ENCODE measurements at regions not wholly inside any gene's neighbourhood (a gene's known extent, or its start where the extent isn't known, plus 50 kb on each side); places are given as distances from the start of the nearest gene placed in this dataset.
A peak's percentile ranks its signal among the peaks of the same experiment; 100 is the strongest.

DNA sequence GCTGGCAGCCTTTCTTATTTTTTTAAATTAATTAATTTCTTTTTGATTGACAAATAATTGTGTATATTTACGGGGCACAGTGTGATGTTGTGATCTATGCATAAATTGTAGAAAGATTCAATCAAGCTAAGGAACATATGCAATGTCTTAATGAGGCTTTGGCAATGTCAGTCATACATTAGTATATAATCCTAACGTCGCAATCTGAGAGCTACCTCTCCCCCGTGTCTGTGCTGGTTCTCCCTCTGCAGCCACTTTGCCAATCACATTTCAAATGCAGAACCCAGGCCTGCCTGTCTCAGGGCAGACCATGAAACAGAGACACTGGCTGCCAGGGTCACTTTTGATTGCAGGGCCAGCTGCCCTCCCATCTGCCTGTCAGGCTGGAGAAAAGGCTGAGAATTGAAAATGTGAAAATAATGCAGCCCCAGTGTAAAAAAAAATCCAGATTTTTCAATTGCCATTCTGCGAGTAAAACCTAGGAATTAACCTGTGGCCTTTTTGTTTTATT is 56.3 kb downstream of the SLC24A2 start:
- intact Hi-C loops (cut with DNase I) = no loop called here
- peak in 3 of 10 donors; percentile 31 to 79 (median 70) for DNase-seq

DNA sequence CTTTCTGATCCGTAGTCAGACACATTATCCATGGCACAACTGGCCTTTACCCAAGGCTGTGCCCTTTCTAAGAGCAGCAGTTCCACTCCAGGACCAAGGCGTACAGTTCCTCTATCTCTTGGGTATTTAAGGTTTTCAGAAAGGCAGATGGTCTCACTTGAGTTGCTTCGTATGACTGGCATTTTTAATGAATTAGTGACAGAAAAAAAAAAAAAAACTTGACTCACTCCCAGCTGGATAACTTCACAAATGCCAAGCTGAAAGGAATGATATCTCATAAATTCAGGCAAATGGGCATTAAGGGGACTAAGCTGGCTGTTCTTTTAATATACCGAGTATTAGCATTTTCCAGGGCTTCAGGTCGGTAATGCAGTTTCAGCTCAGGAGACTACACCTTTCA is 60.7 kb downstream of the SLC24A2 start:
- DNase-seq = no peak
- intact Hi-C loops (cut with DNase I) = no loop called here

DNA sequence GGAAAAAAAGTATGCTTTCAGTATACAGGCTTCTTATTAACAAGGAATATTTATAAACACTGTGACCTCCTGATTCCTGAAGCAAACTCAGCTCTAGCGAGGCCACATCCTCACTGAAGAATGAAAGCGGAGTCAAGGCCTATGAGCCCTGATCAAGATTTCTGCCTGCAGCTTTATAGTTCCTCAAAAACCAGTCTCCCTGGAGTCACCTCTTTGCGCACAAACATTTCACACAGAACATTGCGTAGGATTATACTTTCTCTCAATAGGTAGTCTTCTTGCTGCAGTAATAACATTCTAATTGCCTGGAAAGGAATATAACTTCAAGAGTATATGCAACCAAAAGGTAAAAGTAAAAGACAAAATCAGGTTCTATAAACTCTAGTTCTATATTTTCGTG is 62.9 kb downstream of the SLC24A2 start:
- no peak for DNase-seq
- intact Hi-C loops (cut with DNase I) = no loop called here

DNA sequence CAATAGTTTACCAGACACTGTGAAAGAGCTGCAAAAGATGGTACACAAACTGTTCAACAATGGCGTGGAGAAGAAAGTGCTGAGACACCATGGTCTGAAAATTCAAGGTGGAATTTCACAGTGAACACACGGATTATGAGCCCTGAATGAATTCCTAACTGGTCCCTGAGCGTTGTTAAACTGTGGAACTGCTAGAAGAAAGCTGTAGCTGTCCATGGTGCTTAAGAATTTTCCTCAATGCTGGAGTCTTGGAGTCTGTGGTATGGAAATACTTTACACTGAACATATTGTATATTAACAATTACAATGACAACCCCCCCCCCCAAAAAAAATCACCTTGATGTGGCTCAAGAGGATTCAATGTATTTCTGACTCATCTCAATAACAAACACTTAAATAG is 68.5 kb downstream of the SLC24A2 start:
- intact Hi-C loops (cut with DNase I) = no loop called here
- no peak for DNase-seq

DNA sequence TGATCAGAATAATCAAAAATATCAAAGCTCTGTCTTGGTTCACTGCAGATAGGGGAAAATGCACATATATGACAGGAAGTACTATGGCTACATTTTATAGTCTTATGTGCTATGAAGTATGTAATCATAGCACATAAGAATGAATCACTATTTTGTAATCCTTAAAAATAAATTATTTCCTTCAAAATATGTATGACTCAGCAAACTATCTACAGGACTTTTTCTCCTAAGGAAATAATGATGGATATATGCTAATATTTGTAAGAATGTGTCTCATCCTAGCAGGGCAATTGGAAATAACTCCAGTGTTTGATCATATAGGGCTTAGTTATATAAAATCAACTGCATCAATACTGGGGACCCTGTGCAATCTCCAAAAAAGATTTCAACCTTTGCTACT is 85.1 kb downstream of the SLC24A2 start:
- DNase-seq = no peak
- intact Hi-C loops (cut with DNase I) = loop anchor here (5.0 kb wide), 1 partner anchor 84 kb away; the partner anchor contains the start of gene SLC24A2

DNA sequence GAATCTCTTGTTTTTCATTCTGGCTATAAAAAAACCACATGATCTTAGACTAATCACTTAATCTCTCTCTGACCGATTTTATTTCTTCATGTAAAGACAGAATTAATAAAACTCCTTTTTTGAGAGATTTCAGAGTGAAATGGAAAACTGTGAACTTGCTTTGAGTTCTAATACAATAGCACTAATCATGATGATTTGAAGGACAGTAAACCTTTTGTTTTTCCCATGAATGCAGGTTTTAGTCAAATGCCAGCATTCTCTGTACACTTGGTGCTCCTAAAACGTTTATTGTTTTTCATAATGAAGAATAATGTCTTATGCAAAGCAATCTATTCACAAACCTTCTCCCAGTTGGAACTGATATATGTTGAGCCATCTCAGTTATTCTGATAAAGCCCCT is 86.8 kb downstream of the SLC24A2 start:
- intact Hi-C loops (cut with DNase I) = loop anchor here (5.0 kb wide), 1 partner anchor 85 kb away; the partner anchor contains the start of gene SLC24A2
- no peak for DNase-seq

DNA sequence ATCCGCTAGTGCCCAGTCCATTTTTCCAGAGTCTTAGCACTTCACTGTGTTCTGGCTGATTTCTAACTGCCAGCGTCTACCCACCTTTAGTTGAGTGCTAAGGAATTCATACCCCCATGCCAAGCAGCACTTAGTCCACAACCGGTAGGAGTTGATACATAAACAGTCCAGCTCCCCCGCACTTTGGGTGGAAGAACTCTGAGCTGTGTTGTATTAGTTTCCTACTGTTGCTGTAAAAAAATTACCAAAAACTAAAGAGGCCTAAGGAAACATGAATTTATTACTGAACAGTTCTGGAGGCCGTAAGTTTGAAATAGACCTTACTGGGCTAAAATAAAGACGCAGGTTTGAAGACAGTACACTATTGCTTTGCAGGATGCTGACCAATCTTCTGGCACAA is 87.6 kb downstream of the SLC24A2 start:
- intact Hi-C loops (cut with DNase I) = loop anchor here (5.0 kb wide), 1 partner anchor 86 kb away; the partner anchor contains the start of gene SLC24A2
- DNase-seq = peak in 3 of 10 donors; percentile 13 to 58 (median 19)

DNA sequence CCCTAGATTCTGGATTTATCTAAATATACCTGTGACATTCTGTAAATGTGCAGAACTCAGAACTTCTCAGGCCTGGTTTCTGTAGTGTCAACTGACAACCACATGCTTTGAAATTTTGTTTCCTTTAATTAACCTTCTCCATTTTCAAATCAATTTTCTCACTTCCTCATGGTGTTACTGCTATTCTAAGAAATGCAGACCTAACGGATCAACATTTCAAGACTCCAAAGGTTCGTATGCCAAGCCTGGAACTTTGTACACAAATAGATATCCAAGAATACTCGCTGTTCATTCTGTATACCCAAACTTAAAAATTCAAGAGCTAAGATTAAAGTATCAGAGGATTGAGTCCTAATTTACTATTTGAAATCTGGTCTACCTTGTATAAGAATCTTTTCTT is 88.1 kb downstream of the SLC24A2 start:
- intact Hi-C loops (cut with DNase I) = loop anchor here (5.0 kb wide), 1 partner anchor 87 kb away; the partner anchor contains the start of gene SLC24A2
- no peak for DNase-seq

DNA sequence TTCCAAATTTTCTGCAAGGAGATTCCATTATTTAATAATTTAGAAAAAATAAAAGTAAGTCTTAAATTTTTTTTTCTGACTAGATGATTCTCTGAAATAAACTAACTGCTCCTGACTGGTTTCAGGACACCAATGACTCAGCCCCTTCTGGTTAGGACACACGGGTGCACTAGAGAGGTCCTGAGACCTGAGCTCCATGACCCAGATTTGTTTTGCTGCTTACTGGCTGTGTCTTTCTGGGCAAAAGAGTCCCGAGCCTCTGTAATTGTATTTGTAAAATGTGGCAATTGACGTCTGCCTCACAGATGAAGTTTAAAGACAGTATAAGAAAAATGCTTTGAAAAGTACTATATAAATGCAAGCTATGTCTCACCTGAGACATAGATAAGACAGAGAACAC is 89.1 kb downstream of the SLC24A2 start:
- DNase-seq = no peak
- intact Hi-C loops (cut with DNase I) = loop anchor here (5.0 to 10.0 kb wide), 2 partner anchors 88 to 205 kb away; partner anchors contain the start of gene SLC24A2

DNA sequence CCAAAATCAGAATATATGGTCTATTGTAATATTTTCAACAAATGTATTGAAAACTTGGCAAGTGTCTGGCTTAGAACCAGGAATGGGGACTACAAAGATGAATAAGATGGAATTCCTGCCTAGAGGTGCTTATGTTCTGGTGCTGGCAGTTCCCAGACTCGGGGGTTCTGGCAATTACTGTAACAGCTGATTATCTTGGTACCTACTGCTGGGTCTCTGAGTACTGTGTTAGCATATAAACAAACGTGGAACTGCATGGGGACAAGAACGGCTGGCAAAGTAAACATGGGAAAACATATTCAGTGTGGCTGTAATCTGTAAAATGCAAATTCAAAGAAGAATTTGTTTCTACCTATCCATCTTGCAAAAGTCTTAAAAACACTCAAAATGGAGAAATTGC is 89.9 kb downstream of the SLC24A2 start:
- DNase-seq = no peak
- intact Hi-C loops (cut with DNase I) = loop anchor here (10.0 kb wide), 1 partner anchor 204 kb away; no protein-coding TSS in a partner anchor

DNA sequence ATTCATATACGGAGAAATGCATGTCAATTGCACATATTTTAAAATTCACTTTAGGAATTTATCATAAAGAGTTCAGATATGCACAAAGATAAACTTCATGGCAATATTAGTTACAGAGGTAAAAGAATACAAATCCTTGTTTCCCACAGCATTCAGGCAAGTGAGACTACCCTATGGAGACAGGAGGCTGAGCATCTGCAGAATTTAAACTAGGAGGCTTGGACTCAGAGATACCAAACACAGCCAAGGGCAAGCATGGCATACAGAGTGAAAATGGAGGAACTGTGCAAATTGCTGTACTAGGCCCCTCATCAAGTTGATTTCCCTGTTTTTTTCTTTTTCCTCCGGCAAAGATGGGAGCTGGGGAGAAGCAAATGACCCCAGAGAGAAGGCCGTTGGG is 94.2 kb downstream of the SLC24A2 start:
- intact Hi-C loops (cut with DNase I) = loop anchor here (10.0 kb wide), 1 partner anchor 200 kb away; no protein-coding TSS in a partner anchor
- DNase-seq = no peak

DNA sequence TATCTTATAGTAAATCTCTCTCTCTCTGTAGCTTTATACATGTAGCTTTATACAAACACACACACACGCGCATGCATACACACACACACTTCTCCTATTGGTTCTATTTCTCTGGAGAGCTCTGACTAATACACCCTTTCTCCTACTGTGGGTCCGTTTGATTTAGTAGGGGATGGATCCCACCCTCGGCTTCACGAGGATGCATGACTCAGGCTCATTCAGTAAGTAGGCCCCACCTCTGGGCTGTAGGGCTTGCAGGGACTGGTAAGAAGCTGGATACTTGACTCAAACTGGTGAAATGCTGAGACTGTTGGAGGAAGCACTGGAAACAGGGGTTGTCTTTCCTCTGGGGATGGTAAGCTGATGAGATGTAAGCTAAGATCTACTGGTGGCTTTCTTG is 98.7 kb downstream of the SLC24A2 start:
- intact Hi-C loops (cut with DNase I) = loop anchor here (10.0 kb wide), 1 partner anchor 195 kb away; no protein-coding TSS in a partner anchor
- no peak for DNase-seq

DNA sequence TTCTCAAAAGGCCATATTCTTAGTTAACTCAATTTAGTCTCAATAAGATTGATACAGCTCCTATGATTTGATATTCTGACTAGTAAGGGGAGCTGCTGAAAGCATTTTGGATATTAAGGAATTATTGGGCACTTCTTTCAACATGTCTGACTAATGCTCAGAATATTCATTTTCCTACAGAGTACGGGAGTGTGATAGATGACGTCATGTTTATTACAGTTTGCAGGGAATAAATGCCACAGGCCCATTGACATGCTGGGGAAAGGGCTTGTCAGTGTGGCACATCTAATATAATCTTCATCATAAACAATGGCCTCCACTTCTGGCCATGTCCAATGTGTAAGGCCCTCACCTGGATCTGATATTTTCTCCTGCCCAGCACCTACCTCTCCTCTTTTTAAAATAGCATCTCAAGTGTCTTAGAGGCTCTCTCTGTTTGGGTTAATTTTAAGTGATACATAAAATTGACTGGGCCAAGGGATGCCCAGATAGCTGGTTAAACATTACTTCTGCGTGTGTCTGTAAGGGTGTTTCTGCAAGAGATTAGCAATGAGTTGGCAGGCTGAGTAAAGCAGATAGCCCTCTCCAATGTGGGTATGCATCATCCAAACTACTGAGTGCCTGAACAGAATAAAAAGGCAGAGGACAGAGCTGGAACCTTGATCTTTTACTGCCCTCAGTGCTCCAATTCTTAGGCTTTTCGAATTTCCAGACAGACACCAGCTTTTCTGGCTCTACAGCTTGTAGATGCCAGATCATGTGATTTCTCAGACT is 99.3 kb downstream of the SLC24A2 start:
- no peak for DNase-seq

DNA sequence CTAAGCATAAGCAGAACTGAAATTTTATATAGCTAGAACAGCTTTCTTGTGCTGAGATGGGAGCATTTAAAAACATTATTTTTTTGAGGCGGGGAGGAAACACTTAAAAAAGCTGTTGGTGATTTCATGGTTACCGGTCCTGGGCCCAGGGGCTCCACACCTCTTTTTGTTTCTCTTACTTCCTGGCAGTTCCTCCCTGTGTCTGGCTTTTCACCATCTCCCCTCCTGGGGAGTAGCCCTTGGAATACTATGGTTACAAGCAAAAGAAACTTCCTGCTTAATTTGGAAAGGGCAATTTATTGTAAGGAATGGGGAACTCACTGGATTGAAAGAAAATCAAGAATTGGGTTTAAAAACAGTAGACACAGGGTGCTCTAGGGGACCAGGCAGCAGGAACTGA is 105.1 kb downstream of the SLC24A2 start:
- intact Hi-C loops (cut with DNase I) = no loop called here
- DNase-seq = no peak

More for the DNA sequence above, 99.3 kb downstream of the SLC24A2 start:
- intact Hi-C loops (cut with DNase I) = loop anchor here (5.0 to 10.0 kb wide), 2 partner anchors 42 to 195 kb away; no protein-coding TSS in a partner anchor

DNA sequence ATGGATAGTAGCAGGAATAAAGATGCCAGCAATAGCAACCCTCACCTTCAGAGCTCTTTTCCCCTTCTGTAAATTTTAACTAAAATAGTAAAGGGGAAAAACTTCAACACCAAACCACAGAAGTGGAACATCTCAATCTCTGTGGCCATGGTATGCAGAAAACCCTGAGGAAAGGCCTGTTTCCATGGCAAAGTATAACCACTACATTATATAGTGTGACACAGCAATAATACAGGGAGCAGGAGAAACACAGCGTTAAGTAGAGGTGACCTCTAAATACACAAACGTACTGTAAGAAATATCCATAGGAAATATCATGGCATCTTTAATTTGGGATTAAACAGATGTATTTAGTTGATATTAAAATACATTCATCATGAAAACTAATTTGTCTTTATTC is 106.4 kb downstream of the SLC24A2 start:
- intact Hi-C loops (cut with DNase I) = no loop called here
- DNase-seq = no peak

DNA sequence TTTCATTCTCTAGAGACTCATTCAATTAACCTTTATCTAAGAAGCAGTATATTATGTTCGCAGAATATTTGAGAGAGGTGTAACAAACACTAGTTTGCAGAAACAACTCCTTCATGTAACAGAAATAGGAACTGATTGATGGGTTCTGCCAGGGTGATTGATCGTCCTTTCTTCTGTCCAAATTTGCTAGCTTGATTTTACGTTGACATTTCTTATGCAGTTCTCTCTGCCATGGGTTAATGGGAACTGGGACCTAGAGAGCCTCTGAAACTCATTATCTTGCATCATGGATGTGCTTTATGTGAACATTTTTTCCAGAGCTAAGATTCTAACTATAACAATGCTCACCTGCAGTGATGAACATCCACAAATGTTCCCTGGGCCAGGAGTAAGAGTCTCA is 107.0 kb downstream of the SLC24A2 start:
- DNase-seq = no peak
- intact Hi-C loops (cut with DNase I) = no loop called here

DNA sequence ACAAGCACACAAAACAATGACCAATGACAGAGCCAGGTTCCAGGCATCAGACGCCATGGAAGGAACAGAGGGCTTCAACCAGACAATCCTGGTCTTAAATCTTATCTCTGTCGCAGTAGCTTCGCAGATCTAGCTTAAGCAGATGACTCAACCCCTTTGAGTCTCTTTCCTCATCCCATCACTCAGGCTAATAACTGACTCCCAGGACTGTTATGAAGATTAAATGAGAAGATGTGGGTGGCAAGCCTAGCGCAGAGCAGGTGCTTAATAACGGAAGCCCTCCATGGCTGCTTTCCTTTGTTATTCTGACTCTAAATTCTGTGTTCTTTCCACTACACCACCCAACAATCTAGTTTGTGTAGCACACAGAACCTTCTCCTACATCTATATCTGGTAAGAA is 110.9 kb downstream of the SLC24A2 start:
- no peak for DNase-seq
- intact Hi-C loops (cut with DNase I) = no loop called here

DNA sequence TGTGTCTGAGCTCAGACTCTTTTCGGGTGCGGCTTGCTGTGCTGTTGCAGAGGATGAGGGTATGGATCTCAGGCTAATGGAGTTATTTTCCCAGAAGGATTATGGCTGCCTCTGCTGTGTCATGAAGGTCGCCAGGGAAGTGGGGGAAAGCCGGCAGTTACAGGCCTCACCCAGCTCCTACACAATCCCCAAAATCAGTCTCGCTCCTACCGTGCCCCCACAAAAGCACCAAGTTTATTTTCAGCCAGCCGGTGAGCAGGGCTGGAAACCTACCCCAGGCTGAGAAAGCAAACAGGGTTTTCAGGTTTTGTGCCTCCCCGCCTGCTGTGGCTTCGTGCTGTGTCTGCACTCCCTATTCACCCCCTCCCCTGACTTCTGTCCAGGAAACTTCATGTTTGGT is 113.3 kb downstream of the SLC24A2 start:
- intact Hi-C loops (cut with DNase I) = no loop called here
- no peak for DNase-seq

DNA sequence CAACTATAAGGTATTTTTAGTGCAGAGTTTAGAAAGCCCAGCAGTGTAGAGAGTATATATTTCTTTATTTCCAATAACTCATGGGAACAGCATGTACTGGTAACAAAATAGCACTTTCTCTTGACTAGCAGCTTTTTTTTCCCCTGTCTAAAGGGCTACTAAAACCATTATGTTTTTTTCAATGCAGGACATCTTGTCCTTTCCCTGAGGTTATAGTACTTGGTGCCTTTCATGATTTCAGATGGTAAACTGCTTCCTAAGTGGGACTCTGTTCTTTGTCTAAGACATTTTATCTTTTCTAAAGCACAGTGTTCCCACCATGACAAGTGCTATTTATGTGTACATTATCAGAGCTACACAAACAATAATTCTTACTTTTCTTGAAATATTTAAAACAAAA is 122.3 kb downstream of the SLC24A2 start:
- intact Hi-C loops (cut with DNase I) = no loop called here
- DNase-seq = no peak

DNA sequence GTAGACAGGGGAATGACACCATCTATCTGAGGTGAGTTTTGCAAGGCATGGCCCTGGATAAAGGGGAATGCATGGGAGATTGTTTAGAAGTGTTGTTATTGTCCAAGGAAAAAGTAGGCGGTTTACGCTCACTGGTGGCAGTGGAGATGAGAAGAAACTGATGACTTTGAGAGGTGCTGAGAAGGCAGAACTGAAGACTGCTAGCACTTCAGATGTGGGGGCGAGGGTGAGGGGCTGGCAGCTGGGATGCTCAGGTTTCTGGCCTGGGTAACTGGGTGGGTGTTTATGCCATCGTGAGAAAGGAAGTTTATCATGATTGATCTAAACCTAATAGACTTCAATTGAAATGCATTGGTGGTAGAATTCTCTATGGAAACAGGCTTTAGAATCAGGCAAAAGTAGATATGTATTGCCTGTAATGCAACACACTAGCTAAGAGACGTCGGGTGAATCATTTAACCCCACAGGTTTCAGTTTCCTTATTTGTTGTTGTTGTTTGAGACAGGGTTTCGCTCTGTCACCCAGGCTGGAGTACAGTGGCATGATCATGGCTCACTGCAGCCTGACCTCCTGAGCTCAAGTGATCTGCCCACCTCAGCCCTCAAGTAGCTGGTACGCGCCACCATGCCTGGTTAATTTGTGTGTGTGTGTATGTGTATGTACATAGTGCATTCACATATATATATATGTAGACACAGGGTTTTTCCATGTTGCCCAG is 123.5 kb downstream of the SLC24A2 start:
- intact Hi-C loops (cut with DNase I) = no loop called here
- no peak for DNase-seq

DNA sequence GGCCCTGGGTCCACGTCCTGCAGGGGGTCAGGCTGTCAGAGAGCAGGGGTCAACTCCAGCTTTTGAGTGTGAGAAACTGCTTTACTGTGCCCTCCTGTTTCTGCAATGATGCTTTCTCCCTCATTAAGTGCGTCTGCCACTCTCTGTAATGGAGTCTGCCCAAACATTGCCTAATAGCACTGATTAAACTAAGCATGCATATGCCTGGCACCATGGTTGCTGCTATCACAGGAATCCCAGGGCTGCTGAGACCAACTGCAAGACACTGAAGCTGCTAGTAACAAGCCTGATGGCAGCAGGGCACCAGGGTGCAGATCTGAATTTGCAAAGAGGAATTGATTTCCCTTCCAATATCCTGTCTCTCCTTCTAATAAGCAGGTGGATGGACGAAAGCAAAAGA is 125.3 kb downstream of the SLC24A2 start:
- DNase-seq = no peak
- intact Hi-C loops (cut with DNase I) = no loop called here
